Uterus (tissue), 3 donors: ENCODE measurements at regions not wholly inside any gene's neighbourhood (a gene's known extent, or its start where the extent isn't known, plus 50 kb on each side); places are given as distances from the start of the nearest gene placed in this dataset.
A peak's percentile ranks its signal among the peaks of the same experiment; 100 is the strongest.

Source experiments
- DNase-seq, 2 donors: peaks; one replicate each; pipeline ENCODE4 v3.0.0-alpha.2; 2019 to 2020
- H3K27ac ChIP-seq, 2 donors: fragments of 200-600 bp; sonication (generic); 1 replicate in 1 of 2; 2 replicates in 1 of 2; pipeline ENCODE4 v1.5.1; 2016 to 2018
- H3K27me3 ChIP-seq, 2 donors: fragments of 200-600 bp; sonication (generic); one replicate each; pipeline ENCODE4 v1.5.1; 2018 to 2019; ENCODE audit warnings: control low read depth in 1 of 2
- H3K36me3 ChIP-seq, 2 donors: fragments of 200-600 bp; sonication (generic); one replicate each; pipeline ENCODE4 v1.5.1; 2019; ENCODE audit warnings: control low read depth in 1 of 2
- H3K4me1 ChIP-seq, 2 donors: fragments of 200-600 bp; sonication (generic); one replicate each; pipeline ENCODE4 v1.5.1; 2018 to 2019; ENCODE audit warnings: control low read depth in 1 of 2
- H3K4me3 ChIP-seq, 2 donors: fragments of 200-600 bp; sonication (generic); 1 replicate in 1 of 2; 2 replicates in 1 of 2; pipeline ENCODE4 v1.5.1; 2018 to 2019; ENCODE audit warnings: mild to moderate bottlenecking in 1 of 2
- H3K9me3 ChIP-seq, 2 donors: fragments of 200-600 bp; sonication (generic); one replicate each; pipeline ENCODE4 v1.5.1; 2019; ENCODE audit warnings: control low read depth in 1 of 2
- POLR2A ChIP-seq, 2 donors: fragments of 450-650 bp; IDR thresholded peaks; one replicate each; pipeline ENCODE4 v1.6.1; 2016; ENCODE audit warnings: antibody characterized with exemption in 2 of 2, mild to moderate bottlenecking in 1 of 2, moderate library complexity in 1 of 2
- intact Hi-C: fragments of 100-400 bp; cut with DNase I; formaldehyde crosslinking; loops from one replicate; pipeline ENCODE4 v1.15.1; 2023; ENCODE audit warnings: low total_unique reads
- TF ChIP-seq, protein P1 (sequence below), 4 experiments: fragments of 200-600 bp in 2 of 4; fragments of 450-650 bp in 2 of 4; sonication (generic) in 2 of 4; IDR thresholded peaks; one replicate each; pipeline ENCODE4 v1.5.1; 2016 to 2019; ENCODE audit warnings: antibody characterized with exemption in 4 of 4, mild to moderate bottlenecking in 2 of 4, moderate library complexity in 1 of 4
- donor health status: DM: yes; HTN: yes; CAD: no.

DNA sequence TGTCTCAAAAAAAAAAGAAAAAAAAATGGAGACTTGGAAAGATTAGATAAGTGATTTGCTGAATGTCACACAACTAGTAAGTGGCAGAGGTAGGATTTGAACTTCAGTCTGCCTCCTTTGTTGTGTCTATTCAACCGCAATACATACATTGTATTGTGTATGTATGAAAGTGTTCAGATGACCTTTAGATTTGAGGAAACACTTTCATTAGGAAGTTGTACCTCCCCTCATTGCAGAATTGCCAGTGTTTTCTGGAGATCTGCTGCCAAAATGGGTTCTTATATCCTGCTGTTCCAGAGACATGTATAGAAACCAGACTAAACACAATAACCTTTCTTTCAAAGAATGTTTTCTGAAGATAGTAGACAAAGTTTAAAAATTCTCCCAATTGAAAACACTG, 247.4 kb upstream of the TBL1XR1 start:
- no peaks in the 10 kb centered on the region for H3K9me3 ChIP-seq
- intact Hi-C loops: no loop called here
- no peaks in the 10 kb centered on the region for H3K27me3 ChIP-seq
- TF ChIP-seq, protein P1, sequence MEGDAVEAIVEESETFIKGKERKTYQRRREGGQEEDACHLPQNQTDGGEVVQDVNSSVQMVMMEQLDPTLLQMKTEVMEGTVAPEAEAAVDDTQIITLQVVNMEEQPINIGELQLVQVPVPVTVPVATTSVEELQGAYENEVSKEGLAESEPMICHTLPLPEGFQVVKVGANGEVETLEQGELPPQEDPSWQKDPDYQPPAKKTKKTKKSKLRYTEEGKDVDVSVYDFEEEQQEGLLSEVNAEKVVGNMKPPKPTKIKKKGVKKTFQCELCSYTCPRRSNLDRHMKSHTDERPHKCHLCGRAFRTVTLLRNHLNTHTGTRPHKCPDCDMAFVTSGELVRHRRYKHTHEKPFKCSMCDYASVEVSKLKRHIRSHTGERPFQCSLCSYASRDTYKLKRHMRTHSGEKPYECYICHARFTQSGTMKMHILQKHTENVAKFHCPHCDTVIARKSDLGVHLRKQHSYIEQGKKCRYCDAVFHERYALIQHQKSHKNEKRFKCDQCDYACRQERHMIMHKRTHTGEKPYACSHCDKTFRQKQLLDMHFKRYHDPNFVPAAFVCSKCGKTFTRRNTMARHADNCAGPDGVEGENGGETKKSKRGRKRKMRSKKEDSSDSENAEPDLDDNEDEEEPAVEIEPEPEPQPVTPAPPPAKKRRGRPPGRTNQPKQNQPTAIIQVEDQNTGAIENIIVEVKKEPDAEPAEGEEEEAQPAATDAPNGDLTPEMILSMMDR (IDR thresholded peaks at IDR 0.05): no peak
- TF ChIP-seq POLR2A (IDR thresholded peaks at IDR 0.05): no peak
- H3K36me3 ChIP-seq: no peaks in the 10 kb centered on the region
- no peak for DNase-seq
- no peak overlapping the region for H3K4me3 ChIP-seq
- no peak overlapping the region for H3K27ac ChIP-seq
- no peaks in the 10 kb centered on the region for H3K4me1 ChIP-seq

DNA sequence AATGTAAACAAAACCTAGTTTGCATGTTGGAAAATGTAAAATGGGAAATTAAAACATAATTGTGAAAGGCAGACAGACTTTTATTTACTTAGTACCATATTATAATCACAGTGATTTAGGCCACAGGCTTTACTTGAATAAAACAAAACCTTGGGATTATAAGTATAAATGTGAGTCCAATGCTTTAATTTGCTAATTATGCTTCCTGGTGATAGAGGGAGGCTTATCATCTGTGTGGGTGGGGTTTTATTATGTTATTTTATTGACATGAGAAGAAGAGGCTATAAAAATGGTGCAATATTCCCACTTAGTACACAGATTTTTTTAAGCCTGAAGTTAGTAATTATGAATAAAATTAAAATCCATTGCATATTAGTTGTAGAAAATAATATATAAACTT, 248.3 kb upstream of the TBL1XR1 start:
- Histone ChIP-seq H3K27me3 (no peaks in the 10 kb centered on the region), H3K4me1 (no peaks in the 10 kb centered on the region), H3K27ac (no peak overlapping the region), H3K9me3 (no peaks in the 10 kb centered on the region), H3K36me3 (no peaks in the 10 kb centered on the region), H3K4me3 (no peak overlapping the region)
- no peak for TF ChIP-seq POLR2A (IDR thresholded peaks at IDR 0.05)
- TF ChIP-seq, protein P1 (IDR thresholded peaks at IDR 0.05): no peak
- intact Hi-C loops: no loop called here
- no peak for DNase-seq

DNA sequence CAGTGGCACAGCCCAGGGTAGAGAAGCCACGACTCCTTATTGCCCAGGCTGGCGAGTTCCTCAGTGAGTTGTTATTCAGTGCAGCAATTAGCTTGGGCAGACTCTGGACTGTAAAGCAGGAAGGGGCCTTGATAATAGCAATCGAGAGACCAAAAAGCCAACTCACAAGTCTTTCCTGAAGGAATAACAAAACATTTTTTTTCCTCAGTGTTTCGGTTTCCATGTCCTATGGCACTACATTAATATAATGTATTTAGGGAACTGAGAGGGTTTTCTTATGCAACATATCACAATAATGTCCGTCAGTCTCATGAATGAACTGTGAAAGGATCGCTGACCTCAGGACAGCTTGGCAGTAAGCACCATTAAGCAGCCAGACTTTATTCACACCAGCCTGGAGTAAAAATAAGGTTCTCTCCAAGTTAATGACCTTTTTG, 248.9 kb upstream of the TBL1XR1 start:
- Histone ChIP-seq H3K4me3 (no peak overlapping the region), H3K27me3 (no peaks in the 10 kb centered on the region), H3K4me1 (no peaks in the 10 kb centered on the region), H3K27ac (no peak overlapping the region), H3K36me3 (no peaks in the 10 kb centered on the region), H3K9me3 (no peaks in the 10 kb centered on the region)
- DNase-seq: no peak
- no peak for TF ChIP-seq POLR2A (IDR thresholded peaks at IDR 0.05)
- TF ChIP-seq, protein P1 (IDR thresholded peaks at IDR 0.05): no peak
- intact Hi-C loops: no loop called here

DNA sequence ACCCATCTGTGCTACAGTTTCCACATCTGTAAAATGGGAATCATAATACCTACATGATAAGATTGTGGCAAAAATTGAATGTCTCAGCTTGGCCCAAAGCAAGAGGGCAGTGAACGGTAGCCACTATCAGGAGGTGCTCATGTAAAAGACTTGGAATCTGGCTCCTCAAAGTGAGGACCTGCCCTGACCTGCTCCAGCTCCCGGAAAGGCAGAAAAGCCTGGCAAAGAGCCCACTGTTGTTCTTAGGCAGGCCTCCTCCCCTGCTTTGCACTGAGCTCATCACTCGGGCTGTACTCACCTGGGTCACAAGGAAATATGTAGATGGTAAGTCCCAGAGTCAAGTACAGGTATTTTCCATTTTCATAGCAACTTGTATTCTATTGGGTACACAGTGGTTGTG, 250.7 kb upstream of the TBL1XR1 start:
- no peaks in the 10 kb centered on the region for H3K4me1 ChIP-seq
- no peaks in the 10 kb centered on the region for H3K9me3 ChIP-seq
- no peaks in the 10 kb centered on the region for H3K27me3 ChIP-seq
- H3K27ac ChIP-seq: no peak overlapping the region
- intact Hi-C loops: no loop called here
- no peaks in the 10 kb centered on the region for H3K36me3 ChIP-seq
- peak in 1 of 2 donors; percentile 39 for DNase-seq
- H3K4me3 ChIP-seq: no peak overlapping the region
- no peak for TF ChIP-seq POLR2A (IDR thresholded peaks at IDR 0.05)
- TF ChIP-seq, protein P1 (IDR thresholded peaks at IDR 0.05): no peak

DNA sequence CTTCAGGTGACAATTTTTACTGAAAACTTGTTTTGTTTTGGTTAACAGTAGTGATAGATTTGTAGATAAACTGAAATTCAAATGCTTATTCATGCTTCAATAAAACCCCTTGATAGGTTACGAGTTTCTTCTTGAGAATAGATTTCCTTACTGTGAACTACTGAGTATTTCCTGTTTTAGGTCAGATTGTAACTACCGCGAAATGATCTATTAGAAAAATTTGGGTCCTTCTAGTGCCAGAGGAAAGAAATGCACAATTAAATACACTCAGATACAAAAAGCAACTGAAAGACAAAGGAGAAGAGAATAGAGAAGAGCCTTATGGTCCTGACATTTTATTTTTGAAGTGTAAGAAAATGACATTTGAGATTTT, 251.7 kb upstream of the TBL1XR1 start:
- intact Hi-C loops: no loop called here
- no peak for DNase-seq
- Histone ChIP-seq H3K4me3 (no peak overlapping the region), H3K4me1 (no peaks in the 10 kb centered on the region), H3K27me3 (no peaks in the 10 kb centered on the region), H3K27ac (peak overlapping the region; percentile 44), H3K9me3 (no peaks in the 10 kb centered on the region), H3K36me3 (no peaks in the 10 kb centered on the region)
- no peak for TF ChIP-seq POLR2A (IDR thresholded peaks at IDR 0.05)
- TF ChIP-seq, protein P1 (IDR thresholded peaks at IDR 0.05): no peak
